Liver (tissue), 3 donors: ENCODE measurements at regions not wholly inside any gene's neighbourhood (a gene's known extent, or its start where the extent isn't known, plus 50 kb on each side); places are given as distances from the start of the nearest gene placed in this dataset.

Experiments
- EGR1 ChIP-seq, 2 donors: IDR thresholded peaks; 2 replicates each; pipeline ENCODE4 v1.6.1; 2016 to 2018; ENCODE audit warnings: antibody characterized with exemption in 2 of 2, low read depth in 2 of 2
- HNF4A ChIP-seq, 2 donors: conservative IDR thresholded peaks; 2 replicates each; pipeline ENCODE4 v1.6.1; 2016; ENCODE audit warnings: antibody characterized with exemption in 2 of 2, mild to moderate bottlenecking in 2 of 2
- JUND ChIP-seq, 2 donors: IDR thresholded peaks; 2 replicates each; pipeline ENCODE4 v1.6.1; 2016; ENCODE audit warnings: antibody characterized with exemption in 2 of 2
- RXRA ChIP-seq, 2 donors: IDR thresholded peaks; 2 replicates each; pipeline ENCODE4 v1.6.1; 2017 to 2018; ENCODE audit warnings: antibody characterized with exemption in 2 of 2, mild to moderate bottlenecking in 1 of 2
- SP1 ChIP-seq: IDR thresholded peaks from 2 replicates; pipeline ENCODE4 v1.6.1; 2018; ENCODE audit warnings: antibody characterized with exemption, mild to moderate bottlenecking
- TAF1 ChIP-seq: conservative IDR thresholded peaks from 2 replicates; pipeline ENCODE4 v1.6.1; 2016; ENCODE audit warnings: antibody characterized with exemption, mild to moderate bottlenecking
- YY1 ChIP-seq: IDR thresholded peaks from 2 replicates; pipeline ENCODE4 v1.6.1; 2016; ENCODE audit warnings: antibody characterized with exemption, mild to moderate bottlenecking
- TF ChIP-seq, protein P1 (sequence below): fragments of 150-350 bp; IDR thresholded peaks from 2 replicates; pipeline ENCODE4 v1.5.1; 2017; ENCODE audit warnings: improper control_type of control experiment, low read depth, low read length; ENCODE audit not compliant: missing input control
- TF ChIP-seq, protein P2 (sequence below): IDR thresholded peaks from 2 replicates; pipeline ENCODE4 v1.6.1; 2016; ENCODE audit warnings: antibody characterized with exemption, mild to moderate bottlenecking
- TF ChIP-seq, protein P3 (sequence below): IDR thresholded peaks from 2 replicates; pipeline ENCODE4 v1.6.1; 2016; ENCODE audit warnings: antibody characterized with exemption
- donor health status: healthy.
- donor health status: healthy.

DNA sequence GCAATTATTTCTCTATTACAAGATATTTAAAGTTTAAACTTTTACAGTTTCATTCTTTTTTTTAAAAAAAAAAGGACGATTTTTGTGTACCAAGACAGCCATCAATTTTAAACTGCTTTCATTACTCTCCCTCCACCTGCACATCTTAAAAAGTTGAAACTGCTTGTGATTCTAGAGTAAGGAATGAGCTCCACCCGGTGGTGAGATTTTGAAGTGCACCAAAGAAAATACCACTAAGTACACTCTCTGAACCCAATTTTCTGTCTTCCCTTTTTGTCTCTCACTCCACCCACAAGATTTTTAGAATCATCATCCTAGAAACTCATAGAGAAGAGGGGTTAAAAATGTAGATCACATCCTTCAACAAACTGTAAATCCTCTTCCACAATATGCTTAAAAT, 91.3 kb upstream of the WDR44 start:
- TF ChIP-seq, protein P1, sequence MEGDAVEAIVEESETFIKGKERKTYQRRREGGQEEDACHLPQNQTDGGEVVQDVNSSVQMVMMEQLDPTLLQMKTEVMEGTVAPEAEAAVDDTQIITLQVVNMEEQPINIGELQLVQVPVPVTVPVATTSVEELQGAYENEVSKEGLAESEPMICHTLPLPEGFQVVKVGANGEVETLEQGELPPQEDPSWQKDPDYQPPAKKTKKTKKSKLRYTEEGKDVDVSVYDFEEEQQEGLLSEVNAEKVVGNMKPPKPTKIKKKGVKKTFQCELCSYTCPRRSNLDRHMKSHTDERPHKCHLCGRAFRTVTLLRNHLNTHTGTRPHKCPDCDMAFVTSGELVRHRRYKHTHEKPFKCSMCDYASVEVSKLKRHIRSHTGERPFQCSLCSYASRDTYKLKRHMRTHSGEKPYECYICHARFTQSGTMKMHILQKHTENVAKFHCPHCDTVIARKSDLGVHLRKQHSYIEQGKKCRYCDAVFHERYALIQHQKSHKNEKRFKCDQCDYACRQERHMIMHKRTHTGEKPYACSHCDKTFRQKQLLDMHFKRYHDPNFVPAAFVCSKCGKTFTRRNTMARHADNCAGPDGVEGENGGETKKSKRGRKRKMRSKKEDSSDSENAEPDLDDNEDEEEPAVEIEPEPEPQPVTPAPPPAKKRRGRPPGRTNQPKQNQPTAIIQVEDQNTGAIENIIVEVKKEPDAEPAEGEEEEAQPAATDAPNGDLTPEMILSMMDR: peak; percentile 65
- TF ChIP-seq YY1 (no peak), SP1 (no peak), JUND (IDR thresholded peaks at IDR 0.05) (no peak), TAF1 (no peak), EGR1 (IDR thresholded peaks at IDR 0.05; ENCODE audit: low read depth in 2 of 2) (no peak), RXRA (IDR thresholded peaks at IDR 0.05) (no peak), HNF4A (conservative IDR thresholded peaks at IDR 0.05) (no peak)
- TF ChIP-seq, protein P2, sequence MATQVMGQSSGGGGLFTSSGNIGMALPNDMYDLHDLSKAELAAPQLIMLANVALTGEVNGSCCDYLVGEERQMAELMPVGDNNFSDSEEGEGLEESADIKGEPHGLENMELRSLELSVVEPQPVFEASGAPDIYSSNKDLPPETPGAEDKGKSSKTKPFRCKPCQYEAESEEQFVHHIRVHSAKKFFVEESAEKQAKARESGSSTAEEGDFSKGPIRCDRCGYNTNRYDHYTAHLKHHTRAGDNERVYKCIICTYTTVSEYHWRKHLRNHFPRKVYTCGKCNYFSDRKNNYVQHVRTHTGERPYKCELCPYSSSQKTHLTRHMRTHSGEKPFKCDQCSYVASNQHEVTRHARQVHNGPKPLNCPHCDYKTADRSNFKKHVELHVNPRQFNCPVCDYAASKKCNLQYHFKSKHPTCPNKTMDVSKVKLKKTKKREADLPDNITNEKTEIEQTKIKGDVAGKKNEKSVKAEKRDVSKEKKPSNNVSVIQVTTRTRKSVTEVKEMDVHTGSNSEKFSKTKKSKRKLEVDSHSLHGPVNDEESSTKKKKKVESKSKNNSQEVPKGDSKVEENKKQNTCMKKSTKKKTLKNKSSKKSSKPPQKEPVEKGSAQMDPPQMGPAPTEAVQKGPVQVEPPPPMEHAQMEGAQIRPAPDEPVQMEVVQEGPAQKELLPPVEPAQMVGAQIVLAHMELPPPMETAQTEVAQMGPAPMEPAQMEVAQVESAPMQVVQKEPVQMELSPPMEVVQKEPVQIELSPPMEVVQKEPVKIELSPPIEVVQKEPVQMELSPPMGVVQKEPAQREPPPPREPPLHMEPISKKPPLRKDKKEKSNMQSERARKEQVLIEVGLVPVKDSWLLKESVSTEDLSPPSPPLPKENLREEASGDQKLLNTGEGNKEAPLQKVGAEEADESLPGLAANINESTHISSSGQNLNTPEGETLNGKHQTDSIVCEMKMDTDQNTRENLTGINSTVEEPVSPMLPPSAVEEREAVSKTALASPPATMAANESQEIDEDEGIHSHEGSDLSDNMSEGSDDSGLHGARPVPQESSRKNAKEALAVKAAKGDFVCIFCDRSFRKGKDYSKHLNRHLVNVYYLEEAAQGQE: no peak
- TF ChIP-seq, protein P3, sequence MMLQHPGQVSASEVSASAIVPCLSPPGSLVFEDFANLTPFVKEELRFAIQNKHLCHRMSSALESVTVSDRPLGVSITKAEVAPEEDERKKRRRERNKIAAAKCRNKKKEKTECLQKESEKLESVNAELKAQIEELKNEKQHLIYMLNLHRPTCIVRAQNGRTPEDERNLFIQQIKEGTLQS: no peak
